22Rv1 (cell line): ENCODE measurements at regions not wholly inside any gene's neighbourhood (a gene's known extent, or its start where the extent isn't known, plus 50 kb on each side); places are given as distances from the start of the nearest gene placed in this dataset.

Experiments used
- CTCF ChIP-seq: fragments of 450-650 bp; IDR thresholded peaks from 2 replicates; pipeline ENCODE4 v1.5.1; 2017; ENCODE audit warnings: mild to moderate bottlenecking
- ZFX ChIP-seq: fragments of 450-650 bp; IDR thresholded peaks from 2 replicates; pipeline ENCODE4 v1.6.1; 2017; ENCODE audit warnings: antibody characterized with exemption, borderline replicate concordance

GRCh38 chr18:77559274-77559910 lies 309.7 kb downstream of the GALR1 start:
- no peak for TF ChIP-seq CTCF
- TF ChIP-seq ZFX, result no peak
